ENCODE measurements at regions not wholly inside any gene's neighbourhood (a gene's known extent, or its start where the extent isn't known, plus 50 kb on each side); places are given as distances from the start of the nearest gene placed in this dataset.

- TF ChIP-seq TEAD4 (IDR thresholded peaks at IDR 0.05) (no peak), CREB1 (IDR thresholded peaks at IDR 0.05; ENCODE audit: low read depth) (no peak), REST (IDR thresholded peaks at IDR 0.05; ENCODE audit: low read depth) (no peak), CEBPB (IDR thresholded peaks at IDR 0.05) (no peak)
Measured at GRCh38 chr4:31983677-31984076, 1263.5 kb downstream of the PCDH7 start.
